SKM-1 (cell line): ENCODE measurements at regions not wholly inside any gene's neighbourhood (a gene's known extent, or its start where the extent isn't known, plus 50 kb on each side); places are given as distances from the start of the nearest gene placed in this dataset.
A peak's percentile ranks its signal among the peaks of the same experiment; 100 is the strongest.
"Not testable (repeated sequence)": the region's sequence is repeated elsewhere in the genome, so short reads cannot be mapped to it uniquely, and the experiment has no call there.

ENCODE experiments used
- DNase-seq: peaks from one replicate; lab custom pipeline; 2025; ENCODE audit not compliant: unreplicated experiment; lab: John Stamatoyannopoulos, UW

DNA sequence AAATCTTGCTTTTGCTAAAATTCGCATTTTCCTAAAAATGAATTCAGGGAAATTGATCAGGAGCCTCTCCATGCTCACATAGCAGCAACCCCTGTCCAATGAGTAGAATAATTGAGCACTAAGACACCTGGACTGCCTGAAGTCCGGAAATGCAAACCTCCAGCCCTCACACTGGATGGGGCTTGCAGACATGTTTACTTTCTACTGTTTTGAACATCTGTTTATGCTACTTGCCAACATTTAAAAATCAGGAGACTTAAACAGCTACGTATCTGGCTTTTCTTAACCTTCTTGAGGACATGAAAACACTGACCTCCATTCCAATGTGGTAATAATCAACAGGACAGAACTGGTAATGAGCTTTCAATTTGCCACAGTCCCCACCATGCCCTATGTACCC, 184.4 kb downstream of the SHOX2 start:
- DNase-seq: no peak

DNA sequence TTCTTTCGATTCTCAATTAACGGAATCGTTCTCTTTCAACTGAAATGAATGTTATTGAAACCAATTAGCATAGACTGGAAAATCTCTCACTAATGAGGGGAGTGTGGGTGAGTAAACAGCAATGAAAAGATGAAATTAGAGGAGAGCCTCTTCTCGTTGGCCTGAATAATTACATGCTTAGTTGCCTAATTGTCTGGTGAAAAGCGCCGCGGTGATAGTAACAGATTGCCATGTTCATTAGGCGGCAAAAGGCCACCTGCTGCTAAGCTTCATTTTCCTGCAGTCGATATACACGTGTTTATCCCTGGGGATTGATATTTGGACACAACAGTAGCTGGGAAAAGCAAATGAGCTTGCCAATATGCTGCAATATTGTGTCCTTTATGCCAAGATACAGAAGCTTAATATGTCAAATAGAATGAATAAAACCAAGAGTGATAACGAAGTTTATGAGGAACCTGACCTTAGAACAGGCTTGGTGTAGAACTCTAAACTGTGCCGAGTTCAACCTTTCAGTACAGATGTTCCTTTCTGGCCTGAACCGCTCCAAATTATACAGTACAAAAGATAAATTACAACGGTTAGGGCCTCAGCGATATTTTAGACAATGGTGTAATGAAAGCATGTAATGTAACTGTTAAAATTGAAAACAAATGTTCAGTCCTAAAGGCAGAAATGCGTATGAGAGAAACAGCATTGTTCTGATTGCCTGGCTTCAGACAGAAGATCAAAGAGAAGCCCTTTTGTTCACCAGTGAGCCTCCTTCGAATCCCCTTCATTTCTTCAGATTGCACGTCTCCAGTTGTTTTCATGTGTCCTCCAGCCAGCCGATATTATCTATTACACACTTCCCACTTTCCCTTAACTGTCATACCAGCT, 185.2 kb downstream of the SHOX2 start:
- DNase-seq: no peak

DNA sequence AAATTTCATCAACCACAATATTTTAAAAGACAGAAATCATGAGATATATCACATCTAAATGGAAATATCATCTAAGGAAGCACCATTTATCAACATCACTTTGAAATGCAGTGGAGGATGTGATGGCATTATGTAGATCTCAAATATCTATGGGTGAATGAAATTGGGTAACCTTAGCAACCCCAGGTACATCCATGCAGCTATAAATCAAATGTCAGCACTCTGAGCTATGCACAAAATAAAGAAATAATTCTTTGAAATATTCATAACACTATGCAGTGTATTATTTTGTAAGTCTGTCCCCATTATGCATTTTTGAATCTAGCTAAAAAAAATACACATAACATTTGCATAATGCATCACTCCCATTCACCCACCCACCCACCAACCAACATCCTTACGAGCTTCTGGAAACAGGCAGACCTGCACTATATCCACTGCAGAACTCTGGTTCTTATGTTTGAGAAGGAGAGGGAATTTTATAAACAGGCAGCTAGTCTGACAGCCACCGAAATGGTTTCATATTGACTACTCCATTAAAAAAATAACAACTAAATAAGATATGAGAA, 186.8 kb downstream of the SHOX2 start:
- no peak for DNase-seq

DNA sequence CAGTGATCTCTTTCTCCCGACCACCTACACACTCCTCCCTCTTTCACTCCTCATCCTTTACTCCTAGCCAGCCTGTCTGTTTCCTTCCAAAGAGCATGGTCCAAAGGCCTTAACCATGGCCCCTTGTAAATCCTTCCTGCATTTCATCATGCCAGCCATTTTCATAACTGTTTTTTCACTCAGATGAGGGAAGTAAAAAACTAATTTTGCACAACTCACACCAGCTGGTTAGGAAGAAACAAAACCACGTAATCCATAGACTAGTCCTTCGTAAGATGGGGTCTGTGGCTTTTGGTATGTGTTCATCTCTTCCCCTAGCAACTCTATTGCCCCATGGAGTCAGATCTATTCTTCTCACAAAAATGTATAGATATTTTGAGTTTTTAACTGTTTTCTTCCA, 187.8 kb downstream of the SHOX2 start:
- DNase-seq: peak; percentile 74

DNA sequence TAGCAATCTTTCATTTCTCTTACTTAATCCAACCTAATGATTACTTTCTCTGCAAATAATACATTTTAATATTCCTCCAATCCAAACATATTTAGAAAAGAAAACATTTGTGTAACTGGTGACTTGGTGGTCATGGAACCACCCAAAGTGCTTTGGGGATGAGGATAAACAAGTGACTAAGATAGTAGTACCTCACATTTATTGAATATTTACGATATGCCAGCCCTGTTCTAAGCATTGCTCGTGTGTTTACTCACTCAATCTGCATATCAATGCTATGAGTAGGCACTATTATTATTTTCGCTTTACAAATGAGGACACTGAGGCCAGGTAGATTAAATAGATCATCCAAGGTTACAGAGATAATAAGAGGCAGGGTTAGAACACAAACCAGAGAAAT, 189.5 kb downstream of the SHOX2 start:
- DNase-seq: no peak

DNA sequence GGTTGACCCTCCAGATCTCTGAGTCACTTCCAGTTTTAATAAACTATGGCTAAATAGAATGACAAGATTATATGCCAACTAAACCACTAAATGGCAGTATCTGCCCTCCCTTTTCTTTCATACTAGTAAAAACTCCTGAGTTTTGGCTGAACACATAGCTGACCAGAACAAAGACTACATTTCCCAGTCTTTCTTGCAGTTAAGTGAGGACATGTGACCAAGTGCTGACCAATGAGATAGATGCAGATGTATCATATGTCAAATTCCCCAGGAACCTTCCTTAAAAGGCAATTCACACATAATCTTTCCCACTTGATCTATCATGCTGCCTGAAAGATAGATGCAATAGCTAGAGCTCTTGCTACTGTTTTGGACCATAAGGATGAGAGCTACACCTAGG, 191.3 kb downstream of the SHOX2 start:
- no peak for DNase-seq

DNA sequence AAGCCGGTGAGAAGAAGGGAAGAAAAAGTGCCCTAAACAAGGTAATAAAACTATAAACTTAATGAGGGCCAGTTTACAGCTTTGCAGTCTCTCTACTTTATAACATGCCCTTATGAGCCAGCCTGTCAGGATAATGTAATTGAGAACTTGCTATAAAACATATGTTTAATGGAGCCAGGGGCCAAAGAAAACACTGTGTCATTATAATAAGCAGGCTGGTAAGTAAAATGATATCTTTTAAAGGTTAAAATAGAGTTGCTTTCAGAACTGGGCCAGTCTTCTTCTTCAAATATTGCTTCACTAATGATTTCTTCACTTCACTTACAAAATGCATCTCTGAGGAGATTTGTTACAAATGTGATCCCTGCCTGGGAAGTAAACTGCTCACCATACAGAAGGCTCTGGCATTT, 192.5 kb downstream of the SHOX2 start:
- DNase-seq: no peak

DNA sequence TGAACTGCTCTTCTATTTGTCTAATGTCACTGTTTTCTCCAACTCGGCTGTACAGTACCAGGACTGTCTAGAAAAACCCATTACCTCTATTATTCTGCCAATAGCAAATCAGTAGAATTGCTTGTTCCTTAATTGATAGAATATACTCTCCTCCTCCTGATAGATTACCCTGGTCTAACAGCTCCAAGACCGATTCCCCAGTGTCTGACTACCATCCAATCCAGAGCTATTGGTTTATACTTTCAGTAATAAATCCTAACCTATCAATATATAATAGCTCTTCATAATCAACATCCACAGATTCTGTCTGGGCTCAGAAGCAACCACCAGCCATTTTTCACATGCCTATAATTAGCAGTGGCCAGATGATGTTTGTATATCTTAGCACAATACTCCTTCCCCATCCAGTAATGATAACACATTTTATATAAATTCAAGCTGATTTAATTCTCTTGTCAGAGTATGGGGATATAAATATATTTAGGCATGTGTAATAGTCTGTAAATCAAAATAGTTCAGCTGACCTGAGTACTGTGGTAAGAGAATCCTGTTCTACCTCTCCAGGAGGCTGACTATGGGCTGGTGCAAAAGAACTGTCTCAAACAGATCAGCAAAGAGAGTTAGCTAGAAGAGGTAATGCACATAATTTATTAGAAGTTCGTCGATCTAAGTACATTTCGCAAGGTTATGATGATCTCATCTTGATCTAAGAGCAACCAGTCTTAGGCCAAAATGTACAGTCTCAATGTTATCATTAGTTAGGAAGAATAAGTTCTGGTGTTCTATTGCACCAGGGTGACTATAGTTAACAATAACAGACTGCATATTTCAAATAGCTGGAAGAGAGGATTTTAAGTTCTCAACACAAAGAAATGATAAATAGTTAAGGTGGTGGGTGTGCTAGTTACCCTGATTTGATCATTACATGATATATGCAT, 193.4 kb downstream of the SHOX2 start:
- DNase-seq: no peak

DNA sequence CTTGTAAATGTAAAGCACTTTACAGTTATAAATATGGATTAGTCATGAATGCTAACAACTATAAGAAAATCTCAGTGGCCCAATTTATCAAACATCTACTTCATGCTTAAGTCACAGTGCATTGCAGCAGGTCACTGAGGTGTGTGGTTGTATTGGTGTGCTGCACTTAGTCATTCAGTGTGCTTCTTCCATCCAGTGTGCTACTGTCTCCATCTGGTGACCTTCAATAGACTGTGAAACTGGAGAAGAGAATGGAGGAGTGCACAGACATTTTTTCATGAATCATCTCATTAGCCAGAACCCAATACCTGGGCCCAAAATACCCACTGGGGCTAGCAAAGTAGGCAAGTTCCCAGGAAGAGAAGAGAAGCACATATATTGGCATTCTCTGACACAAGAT, 199.6 kb downstream of the SHOX2 start:
- DNase-seq: no peak

DNA sequence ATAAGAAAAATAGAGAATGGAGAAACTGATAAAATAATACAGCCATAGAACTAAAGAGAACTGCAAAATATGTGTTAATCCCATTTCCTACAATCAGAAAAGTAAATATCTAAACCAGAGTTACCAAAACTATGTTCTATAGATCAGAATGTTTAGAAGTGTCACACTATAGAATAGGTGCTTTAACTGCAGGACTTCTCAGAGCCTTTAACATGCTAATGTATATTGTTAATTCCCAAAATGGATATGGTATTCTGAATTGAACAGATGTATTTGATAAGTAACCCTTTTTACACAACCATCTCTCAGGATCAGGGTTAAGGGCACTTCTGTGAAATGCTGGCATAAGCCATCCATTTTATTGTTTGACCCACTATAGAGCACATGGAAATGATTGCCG, 200.3 kb downstream of the SHOX2 start:
- DNase-seq: no peak

DNA sequence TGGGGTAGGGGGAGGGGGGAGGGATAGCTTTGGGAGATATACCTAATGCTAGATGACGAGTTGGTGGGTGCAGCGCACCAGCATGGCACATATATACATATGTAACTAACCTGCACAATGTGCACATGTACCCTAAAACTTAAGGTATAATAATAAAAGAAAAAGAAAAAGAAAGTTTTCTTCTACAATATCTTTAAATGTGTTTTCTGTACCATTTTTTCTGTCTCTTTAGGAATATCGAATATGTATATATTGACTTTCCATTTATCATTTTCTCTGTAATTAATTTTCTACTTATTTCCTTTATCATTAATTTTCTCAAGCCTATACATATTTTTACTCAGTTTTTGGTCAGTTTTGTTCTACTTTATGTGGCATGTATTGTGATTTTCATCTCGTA, 203.5 kb downstream of the SHOX2 start:
- not testable (repeated sequence) for DNase-seq

DNA sequence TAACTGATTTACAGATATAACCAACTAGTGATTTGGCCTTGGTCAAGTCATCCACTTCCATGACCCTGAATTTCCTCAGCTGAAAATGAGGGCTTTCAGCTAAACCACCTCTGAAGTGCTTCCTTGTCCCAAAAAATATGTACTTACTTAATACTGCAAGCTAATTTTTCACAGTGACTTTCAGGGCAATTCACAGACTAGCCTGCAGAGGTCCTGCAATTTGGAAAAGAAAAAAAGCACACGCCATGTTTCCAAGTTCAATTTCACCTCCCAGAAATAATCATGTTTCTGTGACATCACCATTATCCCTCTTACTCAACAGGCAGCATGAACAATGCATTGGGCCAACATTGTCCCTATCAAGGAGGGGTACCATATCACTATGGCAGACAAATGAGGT, 218.2 kb downstream of the SHOX2 start:
- DNase-seq: no peak

DNA sequence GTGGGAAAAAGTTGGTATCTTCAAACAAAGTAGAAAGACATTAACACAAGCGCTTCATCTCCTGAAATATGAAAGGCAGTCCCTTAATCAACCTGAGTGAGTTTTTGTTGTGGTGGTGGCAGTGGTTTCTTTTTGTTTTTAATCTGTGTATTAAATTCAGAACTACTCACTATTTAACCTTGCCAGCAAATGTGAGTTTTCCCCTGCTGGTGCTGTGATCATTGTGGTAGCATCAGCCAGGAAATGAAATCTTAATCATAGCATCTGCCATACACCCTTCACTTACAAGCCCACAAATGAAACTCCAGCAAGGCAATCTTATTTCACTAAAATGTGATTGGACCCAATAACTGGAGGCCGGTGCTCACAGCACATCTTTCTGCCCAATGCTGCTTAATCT, 229.7 kb downstream of the SHOX2 start:
- no peak for DNase-seq

DNA sequence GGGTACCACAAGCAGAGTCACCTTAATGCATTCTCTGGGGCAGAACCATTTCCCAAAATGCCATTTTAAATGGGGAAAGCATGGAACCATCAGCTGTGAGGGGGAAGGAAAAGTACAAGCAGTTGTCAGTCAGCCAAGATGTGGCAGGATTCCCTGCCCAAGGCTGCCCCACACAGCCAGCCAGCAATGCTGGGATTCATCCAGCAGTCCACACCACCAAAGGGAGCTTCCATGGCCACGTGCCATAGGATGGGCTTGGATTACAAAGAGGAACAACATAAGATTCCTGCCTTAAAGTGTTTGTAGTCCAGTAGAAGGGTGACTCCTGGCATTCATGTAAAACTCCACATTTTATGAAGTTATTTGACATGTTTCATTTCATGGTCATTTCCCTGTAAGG, 233.3 kb downstream of the SHOX2 start:
- no peak for DNase-seq

DNA sequence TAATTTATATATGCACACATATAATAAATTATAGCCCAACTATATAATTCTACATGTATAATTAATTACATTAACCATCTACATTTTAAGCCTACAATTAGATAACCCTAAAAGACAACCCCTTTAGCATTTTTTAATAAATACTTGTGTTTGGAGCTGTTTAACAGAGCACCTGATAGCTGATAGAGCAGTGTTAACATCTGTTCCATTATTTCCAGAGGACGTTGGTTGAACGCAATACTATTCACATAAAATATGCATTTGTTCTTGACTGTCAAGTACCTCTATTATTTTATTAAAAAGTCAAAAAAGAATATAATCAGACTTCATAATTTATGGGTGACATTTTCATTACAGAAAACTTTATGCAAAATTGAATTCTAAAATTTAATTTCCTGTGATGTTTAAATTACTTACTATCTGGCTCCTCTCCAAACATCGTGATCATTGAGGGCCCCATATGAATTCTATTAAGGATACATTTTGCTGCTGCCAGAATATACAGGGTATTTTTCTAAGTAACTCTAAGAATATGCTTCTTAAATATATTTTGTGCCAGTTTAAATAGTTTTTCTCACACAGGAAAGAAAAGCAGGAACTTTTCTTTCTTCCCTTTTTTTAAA, 234.3 kb downstream of the SHOX2 start:
- no peak for DNase-seq

DNA sequence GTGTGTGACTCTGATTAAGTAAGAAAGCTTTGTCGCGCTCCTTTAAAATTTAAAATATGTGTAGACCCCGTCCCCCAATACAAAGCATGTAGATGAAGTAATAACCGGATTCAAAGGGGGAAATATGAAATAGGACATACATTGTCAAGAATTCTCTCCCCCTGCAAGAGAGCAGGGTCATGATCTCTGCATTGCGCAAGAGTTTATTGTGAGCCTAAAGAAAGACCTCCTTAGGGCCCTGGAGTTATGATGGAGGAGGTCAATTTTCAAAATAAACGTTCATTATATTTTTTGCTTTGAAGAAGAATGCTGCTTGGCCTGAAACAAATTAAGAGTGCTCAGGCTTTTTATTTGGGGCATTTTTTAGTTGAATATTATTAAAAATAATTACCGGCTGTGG, 235.0 kb downstream of the SHOX2 start:
- DNase-seq: no peak

DNA sequence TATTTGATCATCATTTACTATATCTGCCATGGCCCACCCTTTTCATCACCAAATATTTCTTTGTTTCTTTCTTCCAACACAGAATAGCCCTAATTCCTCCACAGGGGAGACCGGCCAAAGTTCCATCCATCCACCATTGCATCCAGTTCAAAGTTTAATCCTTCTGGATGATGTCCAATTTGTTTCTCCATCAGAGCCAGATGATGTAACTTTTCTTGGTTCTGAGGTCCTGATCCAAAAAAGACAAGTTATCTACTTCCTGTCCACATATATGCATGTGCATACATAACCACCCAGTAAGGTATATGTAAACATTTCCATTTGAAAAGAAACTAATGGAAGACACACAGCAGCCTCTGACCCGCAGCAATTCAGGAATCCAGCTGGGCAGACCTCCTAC, 237.3 kb downstream of the SHOX2 start:
- no peak for DNase-seq

DNA sequence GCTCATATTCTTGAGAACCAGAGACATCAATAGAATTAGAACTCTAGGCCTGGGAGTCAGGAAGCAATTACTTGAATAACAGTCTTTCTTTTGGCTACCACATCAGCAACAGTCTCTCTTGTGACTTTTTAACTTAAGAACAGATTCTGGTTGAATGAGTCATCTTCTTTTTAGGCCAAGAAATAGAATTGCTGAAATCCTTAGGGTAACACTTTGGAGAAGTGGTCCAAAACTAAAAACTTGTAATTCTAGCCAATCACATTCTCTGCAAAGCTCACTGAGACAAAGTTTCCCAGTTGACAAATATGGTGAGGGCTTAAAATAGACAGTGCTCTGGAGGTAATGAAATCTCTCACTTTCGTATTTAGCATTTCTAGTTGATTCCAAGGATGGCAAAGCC, 238.0 kb downstream of the SHOX2 start:
- DNase-seq: no peak

DNA sequence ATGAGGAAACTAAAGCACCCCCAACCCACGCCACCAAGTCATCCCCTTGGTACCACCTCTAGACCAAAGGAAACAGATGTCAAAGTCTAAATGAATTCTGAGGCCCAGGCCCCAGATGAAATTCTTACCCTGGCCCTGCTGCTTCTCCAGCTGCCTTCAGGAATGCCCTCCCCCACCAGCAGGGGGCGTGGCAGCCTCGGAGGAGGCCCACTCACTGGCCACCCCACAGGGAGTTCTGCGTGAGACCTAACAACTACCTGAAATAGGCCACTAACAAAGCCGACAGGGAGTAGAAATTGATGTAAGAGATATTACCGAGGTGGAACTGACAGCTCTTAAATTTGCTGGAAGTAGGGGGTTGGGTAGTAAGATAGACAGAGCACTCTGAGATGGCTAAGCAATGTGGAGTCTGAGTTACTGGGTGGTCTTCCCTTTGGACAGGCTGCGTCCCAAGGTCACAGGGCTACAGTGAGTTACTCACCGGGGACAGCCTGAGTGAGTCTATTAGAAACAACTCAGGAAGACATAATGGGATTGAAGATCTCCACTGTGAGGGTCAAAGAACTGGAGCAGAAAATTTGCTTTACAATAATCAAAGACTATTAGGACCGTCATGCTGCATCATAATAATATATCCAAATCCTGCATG, 240.7 kb downstream of the SHOX2 start:
- peak; percentile 14 for DNase-seq

DNA sequence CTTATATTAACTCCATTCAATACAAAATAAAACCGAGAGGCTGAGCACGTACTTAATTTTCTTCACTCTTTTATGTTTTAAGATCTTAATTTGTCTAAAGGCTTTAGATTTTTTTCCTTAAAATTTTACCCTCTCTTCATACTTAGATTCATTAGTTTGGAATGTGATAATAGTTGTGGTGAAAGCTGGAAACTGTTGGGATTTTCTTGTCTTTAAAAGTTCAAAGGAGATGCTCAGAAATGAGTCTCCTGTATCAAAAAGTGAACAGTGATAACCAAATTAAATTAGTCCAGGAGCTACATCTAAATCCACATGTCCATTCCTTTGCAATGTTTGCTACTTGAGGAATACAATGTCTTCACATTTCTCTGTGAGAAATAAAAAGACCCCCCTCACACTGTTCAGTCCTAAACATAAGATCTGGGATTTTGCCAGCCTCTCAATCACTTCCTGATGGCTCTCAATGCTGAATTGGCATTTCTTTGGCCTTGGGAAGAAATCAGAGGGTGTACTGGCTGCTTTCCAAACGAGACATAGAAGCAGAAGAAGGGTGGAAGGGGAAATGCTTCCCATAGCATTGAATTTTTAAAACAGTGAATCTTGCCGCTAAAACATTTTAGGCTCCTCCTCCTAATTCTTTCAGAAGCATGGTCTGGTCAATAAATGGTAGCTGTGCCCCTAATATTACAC, 245.0 kb downstream of the SHOX2 start:
- DNase-seq: no peak
